ENCODE measurements at regions not wholly inside any gene's neighbourhood (a gene's known extent, or its start where the extent isn't known, plus 50 kb on each side); places are given as distances from the start of the nearest gene placed in this dataset.

DNA sequence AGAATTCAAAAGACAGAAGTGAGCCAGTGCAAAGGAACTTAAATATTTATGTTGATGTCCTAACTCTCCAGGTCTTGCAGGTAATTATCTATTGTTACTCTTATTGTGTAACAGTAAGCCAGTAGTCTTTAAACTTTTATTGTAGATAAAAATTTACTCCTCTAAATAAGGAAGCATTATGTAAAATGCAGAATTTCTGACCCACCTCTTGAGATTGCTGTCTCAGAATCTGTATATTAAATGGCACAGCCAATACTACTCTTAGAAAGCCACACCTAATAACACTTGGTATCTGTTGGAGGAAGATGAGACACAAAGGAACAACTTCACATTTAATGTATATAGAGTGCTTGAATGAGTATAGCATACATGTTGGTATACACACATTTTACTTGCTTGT lies 613.5 kb upstream of the ZNF804A start:
- Histone ChIP-seq H4K20me1 (ENCODE audit: control insufficient read depth, extremely low read depth, insufficient read depth, low read length) (no peaks in the 10 kb centered on the region), H3K9ac (ENCODE audit: control insufficient read depth, extremely low read depth, insufficient read depth, low read length) (no peak overlapping the region), H3K9me3 (ENCODE audit: control insufficient read depth, low read depth, low read length) (no peaks in the 10 kb centered on the region), H3K36me3 (ENCODE audit: control insufficient read depth in 2 of 2, extremely low read depth in 1 of 2, insufficient read depth in 2 of 2, low read length in 2 of 2) (no peaks in the 10 kb centered on the region), H3K9me1 (ENCODE audit: control insufficient read depth, extremely low read depth, insufficient read depth, low read length) (no peaks in the 10 kb centered on the region), H3K4me3 (ENCODE audit: control insufficient read depth in 2 of 3, extremely low read depth in 1 of 3, insufficient read depth in 2 of 3, low read depth in 1 of 3, low read length in 3 of 3) (no peak overlapping the region), H2AFZ (ENCODE audit: control insufficient read depth, low read length) (no peak overlapping the region), H3K27ac (ENCODE audit: control insufficient read depth, insufficient read depth, low read length) (no peak overlapping the region), H3K79me2 (ENCODE audit: control insufficient read depth, insufficient read depth, low read length) (no peaks in the 10 kb centered on the region), H3K27me3 (ENCODE audit: control insufficient read depth, extremely low read depth, insufficient read depth, low read length) (no peaks in the 10 kb centered on the region), H3K4me1 (ENCODE audit: control insufficient read depth, extremely low read depth, insufficient read depth, low read length) (no peaks in the 10 kb centered on the region), H3K4me2 (ENCODE audit: control insufficient read depth, extremely low read depth, insufficient read depth, low read depth, low read length) (no peak overlapping the region)
- no peak for FAIRE-seq
- no peak for DNase-seq (ENCODE audit: low read depth, low spot score)
- TF ChIP-seq EZH2 (IDR thresholded peaks at IDR 0.05; ENCODE audit: low read length), result no peak
- TF ChIP-seq, protein P1, sequence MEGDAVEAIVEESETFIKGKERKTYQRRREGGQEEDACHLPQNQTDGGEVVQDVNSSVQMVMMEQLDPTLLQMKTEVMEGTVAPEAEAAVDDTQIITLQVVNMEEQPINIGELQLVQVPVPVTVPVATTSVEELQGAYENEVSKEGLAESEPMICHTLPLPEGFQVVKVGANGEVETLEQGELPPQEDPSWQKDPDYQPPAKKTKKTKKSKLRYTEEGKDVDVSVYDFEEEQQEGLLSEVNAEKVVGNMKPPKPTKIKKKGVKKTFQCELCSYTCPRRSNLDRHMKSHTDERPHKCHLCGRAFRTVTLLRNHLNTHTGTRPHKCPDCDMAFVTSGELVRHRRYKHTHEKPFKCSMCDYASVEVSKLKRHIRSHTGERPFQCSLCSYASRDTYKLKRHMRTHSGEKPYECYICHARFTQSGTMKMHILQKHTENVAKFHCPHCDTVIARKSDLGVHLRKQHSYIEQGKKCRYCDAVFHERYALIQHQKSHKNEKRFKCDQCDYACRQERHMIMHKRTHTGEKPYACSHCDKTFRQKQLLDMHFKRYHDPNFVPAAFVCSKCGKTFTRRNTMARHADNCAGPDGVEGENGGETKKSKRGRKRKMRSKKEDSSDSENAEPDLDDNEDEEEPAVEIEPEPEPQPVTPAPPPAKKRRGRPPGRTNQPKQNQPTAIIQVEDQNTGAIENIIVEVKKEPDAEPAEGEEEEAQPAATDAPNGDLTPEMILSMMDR (optimal IDR thresholded peaks at IDR 0.05 in 1 of 3, IDR thresholded peaks at IDR 0.05 in 1 of 3, conservative IDR thresholded peaks at IDR 0.05 in 1 of 3; ENCODE audit: extremely low read depth in 1 of 3, insufficient read depth in 2 of 3, low read length in 3 of 3), result no peak
- dilution Hi-C loops (cut with MboI; ENCODE audit: extremely low pct_ligation_motif_present, low sequenced_read_pairs), result no loop called here

DNA sequence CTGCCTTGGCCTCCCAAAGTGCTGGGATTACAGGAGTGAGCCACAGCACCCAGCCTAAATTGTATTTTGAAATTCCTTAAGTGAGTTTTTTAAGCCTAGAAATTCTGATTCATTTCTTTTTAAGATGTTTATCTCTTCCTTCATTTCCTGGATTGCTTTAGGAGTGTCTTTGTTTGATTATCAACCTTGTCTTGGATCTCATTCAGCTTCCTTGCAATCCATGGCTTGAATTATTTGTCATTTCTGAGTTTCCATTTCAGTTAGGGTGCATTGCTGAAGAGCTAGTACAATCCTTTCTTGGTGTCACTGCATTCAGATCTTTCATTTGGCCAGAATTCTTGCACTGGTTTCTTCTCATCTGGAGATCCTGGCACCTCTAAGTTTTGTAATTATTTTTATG lies 606.4 kb upstream of the ZNF804A start:
- no peak overlapping the region for H3K4me2 ChIP-seq (ENCODE audit: control insufficient read depth, extremely low read depth, insufficient read depth, low read depth, low read length)
- no peaks in the 10 kb centered on the region for H3K27me3 ChIP-seq (ENCODE audit: control insufficient read depth, extremely low read depth, insufficient read depth, low read length)
- dilution Hi-C loops (cut with MboI; ENCODE audit: extremely low pct_ligation_motif_present, low sequenced_read_pairs), result no loop called here
- H3K4me1 ChIP-seq (ENCODE audit: control insufficient read depth, extremely low read depth, insufficient read depth, low read length), result no peaks in the 10 kb centered on the region
- H3K27ac ChIP-seq (ENCODE audit: control insufficient read depth, insufficient read depth, low read length), result no peak overlapping the region
- H3K9me1 ChIP-seq (ENCODE audit: control insufficient read depth, extremely low read depth, insufficient read depth, low read length), result no peaks in the 10 kb centered on the region
- no peak overlapping the region for H3K9ac ChIP-seq (ENCODE audit: control insufficient read depth, extremely low read depth, insufficient read depth, low read length)
- no peaks in the 10 kb centered on the region for H3K9me3 ChIP-seq (ENCODE audit: control insufficient read depth, low read depth, low read length)
- FAIRE-seq (no peak), DNase-seq (ENCODE audit: low read depth, low spot score) (no peak)
- no peaks in the 10 kb centered on the region for H3K79me2 ChIP-seq (ENCODE audit: control insufficient read depth, insufficient read depth, low read length)
- H4K20me1 ChIP-seq (ENCODE audit: control insufficient read depth, extremely low read depth, insufficient read depth, low read length), result no peaks in the 10 kb centered on the region
- no peak for TF ChIP-seq EZH2 (IDR thresholded peaks at IDR 0.05; ENCODE audit: low read length)
- TF ChIP-seq, protein P1 (optimal IDR thresholded peaks at IDR 0.05 in 1 of 3, IDR thresholded peaks at IDR 0.05 in 1 of 3, conservative IDR thresholded peaks at IDR 0.05 in 1 of 3; ENCODE audit: extremely low read depth in 1 of 3, insufficient read depth in 2 of 3, low read length in 3 of 3), result no peak
- no peak overlapping the region for H2AFZ ChIP-seq (ENCODE audit: control insufficient read depth, low read length)
- H3K4me3 ChIP-seq (ENCODE audit: control insufficient read depth in 2 of 3, extremely low read depth in 1 of 3, insufficient read depth in 2 of 3, low read depth in 1 of 3, low read length in 3 of 3), result no peak overlapping the region
- H3K36me3 ChIP-seq (ENCODE audit: control insufficient read depth in 2 of 2, extremely low read depth in 1 of 2, insufficient read depth in 2 of 2, low read length in 2 of 2), result no peaks in the 10 kb centered on the region

All from keratinocyte (primary cell).